EH (cell line): ENCODE measurements at regions not wholly inside any gene's neighbourhood (a gene's known extent, or its start where the extent isn't known, plus 50 kb on each side); places are given as distances from the start of the nearest gene placed in this dataset.
A peak's percentile ranks its signal among the peaks of the same experiment; 100 is the strongest.

Experiments
- DNase-seq: peaks from one replicate; pipeline ENCODE4 v3.0.0-alpha.2; 2015; ENCODE audit warnings: low read depth

GRCh38 chr2:136404176-136404575 lies 286.2 kb upstream of the CXCR4 start:
- no peak for DNase-seq

GRCh38 chr2:136402281-136402680 lies 284.3 kb upstream of the CXCR4 start:
- no peak for DNase-seq

- DNase-seq = no peak
Measured at GRCh38 chr2:136399667-136400289, 281.8 kb upstream of the CXCR4 start.

DNA sequence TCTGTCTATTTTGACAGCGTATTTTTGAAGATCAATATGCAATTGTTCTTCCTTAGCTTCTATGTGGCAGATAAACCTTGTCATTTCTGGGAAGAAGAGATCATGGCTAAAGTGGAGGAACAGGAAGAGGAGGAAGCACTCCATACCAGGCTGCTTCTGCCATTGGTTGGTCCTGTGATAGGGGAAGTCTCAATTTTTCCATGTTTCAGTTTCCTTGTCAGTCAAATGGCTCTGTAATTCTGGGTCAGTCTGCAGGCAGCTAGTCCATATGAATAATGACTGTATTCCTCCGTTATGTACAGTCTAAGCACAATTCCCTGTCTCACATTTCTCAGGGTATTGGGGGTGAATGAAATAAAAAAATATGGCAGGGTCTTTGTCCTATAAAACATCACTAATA lies 277.6 kb upstream of the CXCR4 start:
- DNase-seq = no peak

DNA sequence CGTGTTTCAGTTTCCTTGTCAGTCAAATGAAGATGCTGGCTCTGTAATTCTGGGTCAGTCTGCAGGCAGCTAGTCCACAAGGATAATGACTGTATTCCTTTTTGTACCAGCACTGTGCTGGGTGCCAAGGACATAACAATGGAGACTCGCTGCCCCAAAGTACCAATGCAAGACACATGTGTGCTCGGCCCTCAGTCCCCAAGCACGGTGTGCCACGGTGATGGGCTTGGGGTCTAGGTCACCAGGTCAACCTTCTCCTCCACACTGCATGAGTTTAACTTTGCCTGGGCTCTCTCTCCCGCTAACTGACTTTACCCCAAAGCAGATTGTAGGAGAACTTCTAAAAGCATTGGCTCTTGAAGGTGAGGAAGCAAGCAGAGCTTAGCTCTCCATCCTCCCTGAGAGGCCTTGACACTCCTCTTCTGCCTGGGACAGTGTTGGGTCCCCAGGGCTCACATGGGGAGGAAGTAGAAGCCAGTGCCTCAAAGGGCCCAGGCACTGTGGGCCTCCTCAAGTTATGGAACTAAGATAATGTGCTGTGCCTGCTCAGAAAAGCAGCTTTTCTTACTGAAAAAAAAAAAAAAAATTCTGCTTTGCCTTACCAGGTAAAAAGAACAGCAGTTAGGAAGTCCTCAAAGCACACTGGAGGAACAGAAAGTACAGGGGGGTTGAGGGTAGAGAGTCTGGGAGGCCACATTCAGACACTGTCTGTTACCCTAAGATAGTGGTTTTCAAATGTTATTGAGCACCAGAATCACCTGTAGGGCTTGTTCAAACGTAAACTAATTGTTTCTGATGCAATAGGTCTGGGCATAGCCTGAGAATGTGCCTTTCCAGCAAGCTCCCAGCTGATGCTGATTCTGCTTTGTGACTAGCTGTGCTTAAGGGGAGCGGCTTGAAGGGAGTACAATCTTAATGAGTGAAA lies 276.4 kb upstream of the CXCR4 start:
- no peak for DNase-seq

- DNase-seq = no peak
Measured at GRCh38 chr2:136393514-136393913, 275.6 kb upstream of the CXCR4 start.

DNA sequence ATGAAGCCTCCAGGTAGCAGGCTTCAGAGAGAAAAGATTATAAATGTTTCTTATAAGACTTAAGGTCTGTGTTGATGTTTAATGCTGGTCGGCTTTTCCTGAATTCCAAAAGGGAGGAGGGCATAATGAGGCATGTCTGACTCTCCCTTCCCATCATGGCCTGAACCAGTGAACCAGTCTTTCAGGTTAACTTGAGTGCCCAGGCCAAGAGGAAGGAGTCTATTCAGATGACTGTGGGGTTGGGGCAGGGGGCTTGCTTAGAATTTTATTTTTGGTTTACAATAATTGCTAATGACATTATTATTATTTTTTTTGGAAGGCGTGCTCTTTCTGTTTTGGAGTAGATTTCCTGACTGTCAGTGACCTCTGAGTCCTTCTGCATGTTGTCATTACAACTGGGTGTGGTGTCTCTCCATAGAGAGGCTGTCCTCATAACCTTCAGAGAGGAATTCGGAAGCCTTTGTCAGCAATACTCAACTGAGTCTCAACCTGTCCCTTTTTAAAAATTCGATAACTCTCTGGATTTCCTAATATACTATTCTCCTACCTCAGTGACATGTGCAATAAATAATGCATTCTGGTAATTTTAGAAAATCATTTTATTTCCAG lies 275.1 kb upstream of the CXCR4 start:
- DNase-seq = no peak

DNA sequence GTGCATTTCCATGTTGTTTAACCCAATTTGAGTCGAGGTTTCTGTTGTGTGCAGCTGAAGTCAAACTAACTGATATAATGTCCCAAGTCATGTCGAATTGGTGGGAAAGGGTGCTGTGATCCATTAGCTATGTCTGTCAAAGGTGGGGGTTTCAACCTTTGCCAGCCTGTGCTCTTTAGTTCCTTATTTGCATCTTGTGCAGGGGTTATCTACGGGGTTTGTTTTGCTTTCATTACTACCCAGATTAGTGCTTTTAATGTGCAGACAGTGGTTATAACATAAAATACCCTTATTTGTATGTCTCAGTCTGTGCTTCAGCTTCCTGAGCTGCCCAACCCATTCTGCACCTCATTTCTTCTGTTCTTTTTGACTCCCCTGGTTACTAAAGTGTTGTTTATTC lies 271.9 kb upstream of the CXCR4 start:
- no peak for DNase-seq

GRCh38 chr2:136386046-136386445 lies 268.1 kb upstream of the CXCR4 start:
- DNase-seq = no peak

GRCh38 chr2:136384531-136385303 lies 266.8 kb upstream of the CXCR4 start:
- peak; percentile 36 for DNase-seq

GRCh38 chr2:136383167-136383566 lies 265.2 kb upstream of the CXCR4 start:
- DNase-seq = no peak

DNA sequence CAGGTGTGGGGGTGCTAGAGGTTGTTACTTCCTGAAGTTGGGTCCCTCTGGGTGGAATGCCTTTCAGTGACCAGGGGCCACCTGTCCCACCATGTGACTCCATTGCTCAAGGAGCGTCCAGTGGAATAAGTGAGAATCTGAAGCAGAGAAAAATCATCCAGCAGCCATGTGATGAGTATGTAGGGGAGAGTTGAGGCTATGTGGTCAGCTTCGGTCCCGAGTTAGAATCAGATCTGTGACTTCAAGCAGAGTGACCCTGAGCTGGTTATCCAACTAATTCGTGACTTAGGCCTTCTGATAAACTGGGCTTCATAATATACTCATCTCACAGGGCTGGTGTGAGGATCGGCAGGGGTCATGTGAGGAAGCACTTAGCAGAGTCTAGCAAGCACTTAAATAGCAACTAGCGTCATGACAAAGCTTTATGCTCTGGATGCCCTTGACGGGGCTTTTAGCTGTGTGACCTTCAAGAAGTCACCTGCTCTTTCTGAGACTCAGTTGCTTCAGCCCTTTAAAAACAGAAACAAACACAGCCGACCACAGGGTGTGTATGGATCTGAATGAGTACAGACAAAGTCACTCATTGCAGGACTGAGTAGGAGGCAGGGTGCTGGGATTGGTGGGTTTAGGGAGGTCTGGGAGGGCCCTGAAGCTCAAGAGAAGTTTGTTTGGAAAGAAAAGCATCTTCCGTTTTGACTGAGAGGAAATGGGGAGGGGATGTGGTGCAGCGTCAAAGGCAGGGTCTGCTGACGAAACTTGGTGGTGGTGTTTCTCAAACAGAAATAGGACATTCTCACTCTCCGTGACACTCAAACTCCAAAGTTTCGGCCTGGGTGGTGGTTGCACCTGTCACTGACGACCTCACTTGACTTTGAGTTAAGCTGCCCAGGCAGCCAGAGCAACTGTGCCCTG lies 264.0 kb upstream of the CXCR4 start:
- DNase-seq = no peak

GRCh38 chr2:136381245-136381644 lies 263.3 kb upstream of the CXCR4 start:
- DNase-seq = no peak

GRCh38 chr2:136378712-136379595 lies 261.0 kb upstream of the CXCR4 start:
- peak; percentile 32 for DNase-seq

DNA sequence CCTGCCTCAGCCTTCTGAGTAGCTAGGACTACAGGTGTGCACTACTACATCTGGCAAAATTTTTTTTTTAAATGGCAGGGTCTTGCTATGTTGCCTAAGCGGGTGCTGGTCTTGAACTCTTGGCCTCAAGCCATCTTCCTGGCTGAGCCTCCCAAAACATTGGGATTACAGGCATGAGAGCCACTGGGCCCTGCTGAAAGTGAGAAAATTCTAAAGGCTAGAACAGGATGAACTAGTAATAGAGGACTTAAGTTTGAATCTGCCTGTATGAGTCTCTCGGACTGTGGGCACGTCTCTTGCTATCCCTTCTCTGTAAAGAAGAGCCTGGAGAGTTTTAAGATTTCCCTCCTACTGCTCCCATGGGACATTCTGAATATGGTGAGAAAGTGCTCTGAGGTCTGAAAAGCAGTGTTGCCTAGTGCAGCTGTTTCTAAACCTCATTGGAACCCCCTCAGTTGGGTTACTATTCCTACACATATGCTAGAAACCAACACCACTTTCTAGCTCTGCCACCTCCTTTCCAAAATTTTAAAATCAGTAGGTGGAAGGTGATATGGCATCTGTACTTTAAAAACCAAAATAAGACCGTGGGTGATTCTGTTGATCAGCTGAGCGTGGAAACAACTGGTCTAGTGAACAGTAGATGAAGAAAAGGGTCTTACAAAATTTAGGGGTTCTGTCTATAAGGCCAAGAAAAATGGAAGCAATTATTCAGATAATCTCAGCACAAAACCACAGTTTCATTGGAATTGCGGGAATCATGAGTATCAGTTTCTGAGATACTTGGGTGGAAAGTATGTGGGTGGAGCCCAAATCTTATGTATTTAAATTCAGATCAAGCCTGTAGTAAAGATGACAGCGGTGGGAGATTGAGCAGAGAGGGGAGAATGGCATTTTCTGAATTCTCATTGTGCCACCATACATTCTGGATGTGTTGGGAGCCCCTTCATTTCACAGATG lies 259.8 kb upstream of the CXCR4 start:
- DNase-seq = no peak

DNA sequence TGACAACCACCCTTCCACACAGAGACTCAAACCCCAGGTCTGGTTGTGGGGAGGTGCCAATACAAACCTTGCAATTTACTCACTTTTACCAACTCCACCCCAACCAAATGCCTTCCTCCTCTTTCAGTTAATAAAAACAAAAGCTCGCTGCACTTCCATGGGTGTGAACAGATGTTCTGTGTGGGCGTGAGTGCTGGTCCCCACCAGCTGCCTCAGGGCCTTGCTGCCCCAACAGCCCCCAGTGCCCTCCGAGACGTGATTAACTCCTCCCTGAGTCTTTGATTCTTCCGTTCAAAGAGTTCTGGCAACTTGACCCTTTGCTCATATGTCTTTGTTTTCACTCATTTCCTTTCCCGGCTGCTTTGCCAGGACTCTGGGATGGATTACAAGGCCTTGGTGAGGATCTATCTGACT lies 258.9 kb upstream of the CXCR4 start:
- DNase-seq = no peak

DNA sequence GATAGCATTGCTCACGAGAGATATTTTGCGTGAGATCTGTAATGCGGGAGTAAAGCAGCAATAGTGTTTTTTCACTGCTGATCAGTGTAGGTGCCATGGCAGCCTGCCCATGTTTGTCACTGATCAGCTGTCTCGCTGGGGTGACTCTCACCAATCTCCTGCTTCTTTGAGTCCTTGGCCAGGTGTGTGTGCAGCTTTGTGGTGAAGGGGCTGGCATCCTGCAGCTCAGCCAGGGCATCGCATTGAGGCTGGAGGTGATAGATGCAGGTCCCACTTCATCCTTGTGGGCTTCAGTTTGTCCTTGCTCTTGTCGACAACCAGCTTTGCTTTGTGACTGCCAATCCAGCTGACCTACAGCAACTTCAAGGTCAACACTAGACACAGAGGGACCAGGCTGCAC lies 258.3 kb upstream of the CXCR4 start:
- DNase-seq = no peak

DNA sequence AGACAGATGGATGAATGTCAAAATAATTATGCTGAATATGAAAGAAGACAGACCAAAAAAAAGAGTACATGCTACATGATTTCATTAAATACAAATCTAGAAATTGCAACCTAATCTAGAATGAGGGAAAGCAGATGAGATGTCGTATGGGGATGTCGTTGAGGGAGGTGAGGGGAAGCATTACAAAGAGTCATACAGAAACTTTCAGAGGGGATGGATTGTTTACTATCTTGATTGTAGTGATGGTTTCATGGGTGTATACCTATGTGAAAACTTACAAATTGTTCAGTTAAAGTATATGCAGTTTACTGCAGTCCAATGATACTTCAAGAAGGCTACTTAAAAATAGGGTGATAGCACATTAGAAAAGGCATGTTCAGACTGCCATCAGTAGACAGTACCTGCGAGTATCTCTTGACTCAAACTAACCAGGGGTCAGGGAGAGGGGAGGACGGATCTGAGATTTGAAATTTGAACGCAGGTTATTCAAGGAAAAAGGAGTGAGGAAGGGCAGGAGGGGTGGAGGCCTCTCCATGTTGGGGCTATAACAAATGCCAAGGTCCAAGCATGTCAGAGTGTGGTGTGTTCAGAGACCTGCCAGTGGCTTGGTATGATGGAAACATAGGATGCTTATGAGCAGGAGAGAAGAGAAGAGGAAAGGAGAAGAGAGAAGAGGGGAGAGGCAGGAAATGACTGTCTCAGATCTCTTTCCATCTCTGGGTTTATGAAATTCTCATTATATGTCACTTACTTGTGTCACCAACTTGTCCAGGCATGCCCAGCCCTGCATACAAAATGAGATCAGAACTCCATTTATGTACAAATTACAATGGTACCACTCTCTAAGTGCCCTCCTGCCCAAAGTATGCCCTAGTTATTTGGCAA lies 257.3 kb upstream of the CXCR4 start:
- no peak for DNase-seq
